Gastrocnemius medialis (tissue), 4 donors: ENCODE measurements at regions not wholly inside any gene's neighbourhood (a gene's known extent, or its start where the extent isn't known, plus 50 kb on each side); places are given as distances from the start of the nearest gene placed in this dataset.

Source experiments
- CTCF ChIP-seq, 5 experiments: fragments of 450-650 bp in 3 of 5; fragments of 200-600 bp in 2 of 5; sonication (generic) in 2 of 5; IDR thresholded peaks in 4 of 5; conservative IDR thresholded peaks in 1 of 5; 1 replicate in 4 of 5; 2 replicates in 1 of 5; pipeline ENCODE4 v1.5.1; 2016 to 2019; ENCODE audit warnings: antibody characterized with exemption in 5 of 5, mild to moderate bottlenecking in 3 of 5, moderate library complexity in 3 of 5
- POLR2A ChIP-seq, 2 donors: fragments of 450-650 bp; IDR thresholded peaks; one replicate each; pipeline ENCODE4 v1.6.1; 2017; ENCODE audit warnings: antibody characterized with exemption in 2 of 2, mild to moderate bottlenecking in 2 of 2, moderate library complexity in 2 of 2

GRCh38 chr5:90220554-90220953 lies 189.0 kb downstream of the CETN3 start:
- TF ChIP-seq CTCF (IDR thresholded peaks at IDR 0.05 in 4 of 5, conservative IDR thresholded peaks at IDR 0.05 in 1 of 5) (no peak), POLR2A (IDR thresholded peaks at IDR 0.05) (no peak)
